Stimulated activated CD8-positive, alpha-beta memory T cell treated with anti-CD3 and anti-CD28 coated beads, Interleukin-12 subunit alpha, Interleukin-12 subunit beta, amount 100 ng/mL, for 4 hours (primary cell): ENCODE measurements at regions not wholly inside any gene's neighbourhood (a gene's known extent, or its start where the extent isn't known, plus 50 kb on each side); places are given as distances from the start of the nearest gene placed in this dataset.
"Not testable (repeated sequence)": the region's sequence is repeated elsewhere in the genome, so short reads cannot be mapped to it uniquely, and the experiment has no call there.

Experiments used
- DNase-seq: peaks from one replicate; pipeline ENCODE4 v3.0.0-alpha.2; 2020; ENCODE audit warnings: low read depth

DNA sequence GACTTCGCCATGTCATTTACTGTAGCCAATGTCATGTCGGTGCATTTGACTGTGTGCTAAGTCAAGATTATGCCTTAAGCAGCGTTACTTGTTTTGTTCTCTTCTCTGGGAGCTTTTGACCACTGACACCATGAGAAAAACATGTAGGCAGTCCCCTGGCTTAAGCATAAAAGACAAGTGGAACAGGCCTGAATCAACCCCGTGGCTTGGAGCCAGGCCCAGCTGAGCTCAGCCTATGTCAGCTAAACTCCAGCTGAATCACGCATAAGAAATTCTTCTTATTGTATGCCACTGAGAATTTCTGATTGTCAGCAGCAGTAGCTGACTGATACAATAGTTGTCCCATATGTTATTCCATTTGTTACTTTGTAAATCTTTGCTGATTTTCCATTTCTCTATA is 261.9 kb downstream of the CBLL2 start:
- DNase-seq = no peak

DNA sequence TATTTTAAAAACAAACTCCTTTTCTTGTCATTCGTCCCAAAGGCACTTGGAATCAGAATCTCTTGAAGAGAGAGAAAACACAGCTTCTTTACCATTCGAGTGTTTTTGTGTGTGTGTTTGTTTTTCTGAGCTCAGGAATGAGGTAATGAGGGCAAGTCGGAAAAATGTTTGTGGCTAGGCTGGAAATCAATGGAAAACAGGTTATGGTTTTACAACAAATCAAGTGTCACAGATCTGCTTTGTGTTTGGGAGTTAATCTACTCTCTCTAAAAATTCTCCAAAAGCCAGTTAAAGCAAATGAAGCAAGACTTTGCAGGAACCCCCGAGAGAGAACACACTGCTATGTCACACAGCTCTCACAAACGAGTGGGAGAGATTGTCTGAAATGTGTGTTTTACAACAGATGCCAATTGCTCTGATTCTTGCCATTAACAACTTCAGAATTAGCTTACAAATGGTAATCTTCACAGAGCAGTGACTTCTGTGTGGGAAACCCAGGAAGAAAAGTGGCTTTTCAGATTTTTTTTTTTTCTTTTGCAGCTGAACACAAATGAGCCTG is 264.1 kb downstream of the CBLL2 start:
- no peak for DNase-seq

DNA sequence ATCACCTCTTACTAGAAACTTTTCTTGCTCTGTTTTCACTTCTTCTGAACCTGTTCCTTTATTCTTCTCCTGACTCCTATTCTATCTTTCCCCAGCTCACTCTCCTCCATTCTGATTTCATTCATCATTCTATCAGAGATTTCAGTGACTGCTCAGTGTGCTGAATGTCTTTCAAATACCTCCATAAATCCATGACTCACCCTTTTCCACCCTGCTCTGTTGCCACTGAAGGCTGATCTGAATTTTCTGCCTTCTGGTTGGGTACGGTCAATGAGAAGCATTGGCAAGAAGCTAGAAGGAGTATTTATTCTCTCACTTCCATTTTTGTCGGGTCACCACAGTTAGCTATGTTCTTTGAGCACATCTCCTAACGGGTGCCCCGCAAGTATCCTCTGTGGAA is 265.9 kb downstream of the CBLL2 start:
- DNase-seq = no peak

DNA sequence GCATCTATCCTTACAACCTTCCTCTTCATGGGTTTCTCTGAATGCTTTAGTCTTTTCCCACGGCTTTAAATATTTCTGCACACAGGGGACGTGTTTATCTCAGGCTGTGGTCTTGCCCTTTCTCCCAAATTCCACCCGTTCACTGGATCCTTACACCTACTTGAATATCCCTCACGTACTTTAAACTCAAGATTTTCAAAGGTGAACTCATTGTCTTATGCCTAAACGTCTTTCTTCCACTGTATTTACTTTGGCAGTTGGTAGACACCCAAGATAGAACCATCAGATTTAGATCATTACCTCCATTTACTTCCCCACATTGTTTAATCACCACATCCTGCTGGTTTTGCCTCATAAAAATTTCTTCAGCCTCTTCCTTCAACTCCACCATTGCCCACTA is 269.2 kb downstream of the CBLL2 start:
- DNase-seq = no peak

DNA sequence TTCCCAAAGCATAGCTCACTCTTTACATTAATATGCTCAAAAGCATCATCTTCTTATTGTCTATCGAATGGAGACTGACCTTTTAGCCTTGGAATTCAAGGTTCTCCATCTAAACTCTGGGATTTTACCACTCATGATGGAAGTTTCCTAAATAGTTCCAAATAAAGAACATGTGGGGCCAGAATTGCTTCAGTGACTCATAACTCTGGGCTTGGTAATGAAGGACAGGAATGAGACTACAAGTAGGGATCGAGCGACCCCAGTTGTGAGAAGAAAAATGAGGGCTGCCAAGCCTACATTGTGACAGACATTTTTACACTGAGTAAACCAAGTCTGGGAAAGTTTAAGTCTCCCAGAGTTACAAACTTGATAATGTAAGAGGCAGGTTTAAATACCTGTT is 269.9 kb downstream of the CBLL2 start:
- no peak for DNase-seq

DNA sequence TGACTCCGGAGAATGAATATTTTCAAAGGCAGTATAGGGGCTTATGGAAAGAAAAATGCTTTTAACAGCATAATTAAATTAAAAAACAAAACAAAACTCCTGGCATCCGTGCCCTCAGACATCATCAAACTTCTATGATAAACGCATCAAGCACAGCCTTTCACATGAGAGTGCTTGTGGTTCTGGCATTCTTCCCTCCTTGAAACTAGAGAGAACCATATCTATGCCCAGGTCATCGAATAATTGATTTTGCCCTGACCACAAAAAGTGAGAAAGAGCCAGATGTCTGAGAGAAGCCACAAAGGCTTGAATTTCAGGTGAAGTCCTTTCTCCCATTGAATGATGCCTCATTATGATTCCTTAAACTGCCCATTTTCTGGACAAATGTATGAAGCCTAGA is 286.8 kb downstream of the CBLL2 start:
- no peak for DNase-seq

DNA sequence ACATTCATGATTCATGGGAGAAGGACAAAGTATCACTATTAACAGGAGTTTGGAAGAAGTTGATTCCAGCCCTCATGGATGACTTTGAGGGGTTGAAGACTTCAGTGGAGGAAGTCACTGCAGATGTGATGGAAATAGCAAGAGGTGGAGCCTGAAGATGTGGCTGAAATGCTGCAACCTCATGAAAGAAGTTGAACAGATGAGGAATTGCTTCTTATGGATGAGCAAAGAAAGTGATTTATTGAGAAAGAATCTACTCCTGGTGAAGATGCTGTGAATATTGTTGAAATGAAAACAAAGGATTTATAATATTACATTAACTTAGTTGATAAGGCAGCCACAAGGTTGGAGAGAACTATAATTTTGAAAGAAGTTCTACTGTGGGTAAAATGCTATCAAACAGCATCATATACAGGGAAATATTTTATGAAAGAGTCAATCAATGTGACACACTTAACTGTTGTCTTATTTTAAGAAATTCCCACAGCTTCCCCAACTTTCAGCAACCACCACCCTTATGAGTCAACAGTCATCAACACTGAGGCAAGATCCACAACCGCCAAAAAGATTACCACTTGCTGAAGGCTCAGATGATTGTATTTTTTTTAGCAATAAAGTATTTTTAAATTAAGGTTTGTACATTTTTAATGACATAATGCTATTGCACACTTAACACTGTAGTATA is 302.6 kb downstream of the CBLL2 start:
- no peak for DNase-seq

DNA sequence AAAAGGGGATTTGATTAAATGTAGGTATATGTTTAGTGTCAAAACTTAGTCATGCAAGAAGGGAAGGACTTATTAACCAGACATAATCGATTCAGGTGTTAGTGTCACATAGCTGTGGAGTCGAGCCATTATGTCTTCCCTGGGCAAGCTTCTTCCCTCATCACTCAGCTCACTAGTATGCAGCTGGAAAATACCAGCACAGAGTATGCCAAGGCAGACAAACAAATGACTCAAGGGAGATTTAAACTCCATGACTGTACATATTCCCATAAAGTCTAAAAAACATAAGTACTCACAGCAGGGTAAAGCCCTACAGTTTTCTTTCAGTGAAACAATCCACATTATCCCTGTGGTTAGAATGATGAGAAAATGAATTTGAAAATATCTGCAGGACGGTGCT is 304.5 kb downstream of the CBLL2 start:
- DNase-seq = no peak

DNA sequence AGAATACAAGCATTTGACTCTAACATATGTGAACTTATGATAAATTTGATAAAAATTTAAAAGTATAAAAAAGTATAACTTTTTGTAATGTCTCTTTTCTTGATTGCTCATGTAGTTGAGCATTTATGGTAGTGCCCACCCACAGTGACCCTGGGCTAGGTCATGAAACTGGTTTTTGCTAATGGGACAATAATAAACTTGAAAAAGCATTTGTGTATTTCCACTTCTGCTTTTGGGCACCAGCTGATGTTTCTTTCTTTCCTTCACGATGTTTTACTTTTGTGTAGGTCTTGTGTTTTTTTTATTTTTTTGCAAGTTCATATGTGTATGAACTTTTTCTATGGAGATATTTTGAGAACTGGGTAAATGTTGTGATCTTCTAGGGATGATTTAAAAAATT is 313.1 kb downstream of the CBLL2 start:
- DNase-seq = no peak

DNA sequence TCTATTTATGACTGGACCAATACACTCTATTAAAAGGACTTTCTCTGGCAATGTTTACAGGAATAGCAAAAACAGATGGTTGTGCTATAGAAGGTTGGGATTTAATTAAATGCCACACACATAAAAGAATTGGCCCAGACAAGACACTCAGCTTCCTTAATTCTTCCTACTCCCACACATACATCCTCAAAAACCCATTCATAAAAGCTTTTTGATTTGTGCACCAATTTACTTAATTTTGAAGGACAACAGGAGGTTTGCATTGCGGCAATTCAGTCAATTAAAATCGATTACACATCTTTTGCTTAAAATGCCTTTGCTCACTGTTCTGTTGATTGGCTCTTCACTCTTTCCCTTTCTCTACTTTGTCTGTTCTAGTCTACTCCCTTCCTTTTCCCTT is 317.1 kb downstream of the CBLL2 start:
- DNase-seq = no peak

DNA sequence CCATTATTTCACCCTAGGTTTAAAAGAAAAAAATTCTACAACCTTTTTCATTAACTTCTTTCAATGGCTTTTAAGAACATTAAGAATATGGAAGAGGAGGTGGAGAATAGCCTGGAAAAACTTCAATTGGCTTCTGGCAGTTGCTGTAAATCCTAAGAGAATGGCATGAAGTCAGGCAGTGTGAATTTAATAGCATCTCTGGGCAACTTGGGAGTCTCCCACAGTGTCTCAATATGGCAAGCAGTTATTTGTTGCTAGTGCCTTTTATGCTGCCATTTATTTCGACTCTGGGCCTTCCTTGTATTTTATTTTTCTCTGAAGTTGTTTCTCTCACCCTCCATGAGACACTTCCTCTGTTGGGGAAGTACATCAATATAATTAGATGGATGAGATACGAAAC is 322.1 kb downstream of the CBLL2 start:
- DNase-seq = no peak

DNA sequence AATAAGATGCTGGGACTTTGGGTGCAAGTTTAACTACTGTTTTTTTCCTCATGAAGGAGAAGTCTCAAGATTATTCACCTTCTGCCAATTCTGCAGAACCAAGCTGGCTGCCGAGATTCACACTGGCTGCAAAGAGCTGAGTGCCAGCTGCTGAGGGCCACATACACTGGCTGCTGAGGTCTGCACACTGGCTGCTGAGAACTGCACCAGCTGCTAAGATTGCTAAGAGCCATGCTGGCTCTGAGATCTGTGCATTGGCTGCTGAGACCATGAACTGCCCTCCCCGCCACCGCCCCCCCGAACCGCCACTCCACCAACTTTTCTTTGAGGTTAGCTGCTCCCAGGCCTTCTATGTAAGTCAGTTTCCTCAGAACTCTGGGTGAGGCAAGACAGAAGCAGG is 330.3 kb downstream of the CBLL2 start:
- DNase-seq = no peak

DNA sequence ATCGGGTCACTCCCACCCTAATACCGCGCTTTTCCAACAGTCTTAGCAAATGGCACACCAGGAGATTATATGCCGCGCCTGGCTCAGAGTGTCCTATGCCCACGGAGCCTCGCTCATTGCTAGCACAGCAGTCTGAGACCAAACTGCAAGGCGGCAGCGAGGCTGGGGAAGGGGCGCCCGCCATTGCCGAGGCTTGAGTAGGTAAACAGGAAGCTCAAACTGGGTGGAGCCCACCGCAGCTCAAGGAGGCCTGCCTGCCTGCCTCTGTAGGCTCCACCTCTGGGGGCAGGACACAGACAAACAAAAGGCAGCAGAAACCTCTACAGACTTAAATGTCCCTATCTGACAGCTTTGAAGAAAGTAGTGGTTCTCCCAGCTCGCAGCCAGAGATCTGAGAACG is 336.7 kb downstream of the CBLL2 start:
- DNase-seq = not testable (repeated sequence)

DNA sequence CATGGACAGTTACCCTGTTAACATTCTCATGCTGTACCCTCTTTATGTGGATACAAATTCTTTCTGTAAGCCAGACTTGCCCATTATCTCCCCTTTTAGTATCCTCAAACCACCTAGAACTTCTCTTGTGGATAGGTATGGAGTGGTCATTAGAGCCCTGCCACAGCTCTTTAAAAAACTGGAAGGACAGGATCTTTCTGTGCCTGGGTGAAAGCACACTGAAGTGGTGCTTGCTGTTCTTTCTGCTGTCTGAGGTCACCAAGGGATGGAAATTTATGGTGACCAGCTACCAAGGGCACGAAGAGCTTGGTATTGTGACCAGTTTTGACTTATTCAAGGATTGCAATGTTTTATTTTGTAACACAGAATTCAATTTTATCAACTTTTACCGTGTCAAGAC is 344.2 kb downstream of the CBLL2 start:
- no peak for DNase-seq

DNA sequence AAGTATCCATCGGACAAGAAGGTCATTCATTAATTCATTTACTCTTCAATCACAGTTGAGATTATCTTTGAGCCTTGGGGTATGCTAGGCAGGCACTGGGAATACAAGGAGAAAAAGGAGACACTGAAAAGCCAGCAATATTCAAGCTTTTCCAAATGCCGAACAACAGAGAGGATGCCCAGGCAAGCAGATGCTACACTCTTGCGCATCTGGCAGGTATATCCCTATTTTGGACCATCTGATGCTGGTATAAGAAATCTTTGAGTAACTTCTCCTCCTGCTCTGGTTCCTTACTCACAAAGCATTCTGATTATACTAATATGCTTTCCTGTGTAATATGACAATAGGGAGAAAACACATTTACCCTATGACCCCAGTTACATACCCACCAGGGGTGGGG is 354.9 kb downstream of the CBLL2 start:
- no peak for DNase-seq

DNA sequence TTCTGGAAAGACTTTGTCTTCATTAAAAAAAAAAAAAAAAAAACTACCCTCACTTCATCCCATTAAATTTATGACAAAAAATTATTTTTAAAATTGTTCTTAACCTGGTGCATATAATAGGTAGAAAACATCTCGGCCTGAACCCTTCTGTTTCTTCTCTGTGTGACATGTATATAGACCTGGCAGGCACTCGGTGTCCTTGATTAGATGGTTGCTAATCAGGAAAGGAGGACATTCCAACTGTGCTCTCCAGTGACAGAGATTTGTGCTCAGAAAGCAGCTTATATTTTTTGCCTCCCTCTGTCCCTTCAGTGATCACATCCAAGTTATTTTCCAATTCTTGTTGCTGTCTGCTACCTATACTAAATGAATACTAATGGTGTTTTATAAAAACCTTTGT is 355.6 kb downstream of the CBLL2 start:
- DNase-seq = no peak

DNA sequence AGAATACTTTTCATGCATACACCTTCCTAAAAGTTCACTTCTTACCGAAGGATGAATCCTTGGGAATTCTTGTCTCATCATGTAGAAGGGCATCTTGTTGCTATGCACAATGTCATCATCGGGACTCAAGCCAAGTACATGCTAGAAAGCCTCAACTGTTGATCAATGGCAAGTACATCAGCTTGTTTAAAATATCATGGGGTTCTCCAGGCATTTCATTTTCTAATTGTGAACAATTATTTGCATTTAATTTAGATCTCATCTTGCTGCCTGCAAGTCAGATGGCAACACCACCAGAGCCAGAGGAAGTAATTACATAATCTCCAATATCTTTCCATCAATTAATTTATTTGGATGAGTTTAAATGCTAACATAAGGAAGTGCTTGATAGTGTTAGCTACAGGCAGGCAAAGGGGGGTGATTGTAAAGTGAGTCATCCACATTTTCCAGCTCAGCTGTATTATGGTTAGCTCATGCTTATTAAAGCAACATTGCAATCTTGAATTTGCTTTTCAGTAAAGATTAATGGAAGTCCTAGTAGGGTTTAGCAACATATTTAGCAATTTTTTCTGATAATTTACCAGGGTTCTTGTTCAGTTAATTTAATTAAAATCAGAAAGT is 356.5 kb downstream of the CBLL2 start:
- no peak for DNase-seq

DNA sequence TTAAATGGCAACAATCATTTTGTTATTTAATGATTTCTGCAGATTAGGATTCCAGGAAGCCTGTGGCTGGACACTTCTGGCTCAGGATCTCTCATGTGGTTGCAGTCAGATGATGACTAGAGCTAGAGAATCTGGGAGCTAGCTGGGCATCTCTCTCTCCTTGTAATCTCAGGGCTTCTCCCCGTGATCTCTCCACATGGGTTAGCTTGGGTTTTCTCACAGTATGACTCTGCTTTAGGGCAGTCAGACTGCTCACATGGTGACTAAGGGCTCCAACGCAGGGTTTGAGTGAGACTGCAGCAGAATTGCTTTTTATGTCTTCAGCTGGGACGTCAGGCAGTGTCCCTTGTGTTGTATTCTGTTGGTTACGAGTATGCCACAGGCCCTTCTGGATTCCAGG is 361.4 kb downstream of the CBLL2 start:
- no peak for DNase-seq

DNA sequence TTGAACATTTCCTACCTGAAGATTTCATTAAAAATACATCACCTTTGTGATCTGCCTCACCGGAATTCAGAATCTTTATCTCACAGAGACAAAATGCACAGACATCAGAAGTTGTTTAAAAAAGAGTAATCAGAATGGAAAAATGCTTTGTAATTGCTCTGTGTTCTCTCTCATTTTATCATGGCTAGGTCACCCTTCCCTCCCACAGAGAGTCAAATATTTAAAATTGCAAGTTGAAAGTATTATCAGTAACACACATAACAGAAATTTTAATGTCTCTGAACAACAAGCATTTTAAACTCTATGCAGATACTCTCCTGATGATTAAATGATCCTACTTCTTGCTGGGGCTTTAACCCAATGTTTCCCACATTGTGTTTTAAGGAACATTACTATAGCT is 362.0 kb downstream of the CBLL2 start:
- DNase-seq = no peak

DNA sequence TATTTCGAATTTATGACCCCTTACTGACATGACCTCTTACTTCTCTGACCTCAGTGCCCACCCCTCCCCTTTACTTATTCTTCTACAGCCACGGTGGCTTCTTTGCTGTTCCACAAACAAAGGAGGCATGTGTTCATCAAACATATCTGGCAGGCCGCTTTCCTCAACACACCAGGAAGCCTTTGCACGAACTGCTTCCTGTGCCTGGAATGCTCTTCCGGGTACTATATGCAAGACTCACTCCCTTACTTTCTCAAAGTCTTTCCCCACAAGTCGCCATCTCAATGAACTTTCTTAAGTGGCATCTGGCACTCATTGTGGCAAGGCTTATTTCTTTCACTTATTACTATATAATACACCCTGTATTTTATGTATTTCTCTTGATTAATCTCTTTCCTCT is 351.5 kb upstream of the DDX53 start:
- no peak for DNase-seq

DNA sequence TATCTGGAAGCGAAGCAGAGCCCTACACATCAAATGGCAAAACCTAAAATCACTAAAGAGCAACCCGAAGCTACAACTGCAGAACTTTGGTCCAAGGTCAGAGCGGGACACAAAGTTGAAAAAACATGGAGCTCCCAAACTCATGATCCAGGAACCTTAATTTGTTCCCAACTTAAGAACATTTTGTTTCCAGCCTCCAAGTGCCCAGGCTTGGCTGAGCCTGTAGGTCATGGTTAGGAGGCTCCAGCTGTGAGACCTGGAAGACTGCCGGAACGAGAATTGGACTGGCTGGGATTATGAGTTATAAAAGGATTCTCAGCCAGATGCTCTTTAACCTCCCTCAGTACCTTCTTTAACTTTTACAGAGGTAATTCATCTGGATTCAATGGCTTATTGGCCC is 349.1 kb upstream of the DDX53 start:
- DNase-seq = no peak

DNA sequence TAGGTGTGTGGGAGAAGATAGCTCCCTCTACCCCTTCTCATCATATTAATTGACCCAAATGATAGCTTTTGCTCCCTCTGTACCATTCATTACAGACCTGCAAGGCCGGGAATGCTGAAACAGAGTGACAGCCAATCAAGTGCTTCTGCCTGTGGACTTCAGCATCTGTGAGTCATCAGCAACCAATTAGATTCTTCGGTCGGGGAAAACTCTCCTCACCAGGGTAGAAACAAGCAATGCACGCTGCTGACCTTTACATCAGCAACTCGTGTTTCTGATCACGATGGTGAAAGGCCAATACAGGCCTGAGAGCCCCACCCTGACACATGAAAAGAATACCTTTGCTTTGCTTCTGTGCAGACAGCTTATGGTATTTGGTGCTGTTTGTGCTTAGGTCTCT is 347.2 kb upstream of the DDX53 start:
- DNase-seq = no peak

DNA sequence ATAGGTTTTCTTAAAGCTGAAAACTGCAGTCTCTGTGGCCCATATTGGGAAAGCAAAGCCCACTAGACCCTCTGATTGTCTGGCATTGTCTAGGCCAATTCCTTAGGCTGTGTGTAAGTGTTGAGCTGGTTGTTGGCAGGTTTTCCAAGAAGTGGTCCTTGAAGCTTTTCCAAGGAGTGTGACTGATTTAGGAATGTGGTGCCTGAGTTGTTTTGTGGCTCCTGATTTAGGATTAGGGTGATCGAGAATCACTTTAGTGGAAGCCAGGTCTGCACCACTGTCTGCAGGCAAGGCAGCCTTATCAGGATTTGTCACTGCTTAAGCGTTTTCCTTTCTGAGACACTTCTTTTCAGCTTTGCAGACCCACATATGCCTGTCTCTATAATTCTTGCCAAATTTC is 339.0 kb upstream of the DDX53 start:
- DNase-seq = no peak

DNA sequence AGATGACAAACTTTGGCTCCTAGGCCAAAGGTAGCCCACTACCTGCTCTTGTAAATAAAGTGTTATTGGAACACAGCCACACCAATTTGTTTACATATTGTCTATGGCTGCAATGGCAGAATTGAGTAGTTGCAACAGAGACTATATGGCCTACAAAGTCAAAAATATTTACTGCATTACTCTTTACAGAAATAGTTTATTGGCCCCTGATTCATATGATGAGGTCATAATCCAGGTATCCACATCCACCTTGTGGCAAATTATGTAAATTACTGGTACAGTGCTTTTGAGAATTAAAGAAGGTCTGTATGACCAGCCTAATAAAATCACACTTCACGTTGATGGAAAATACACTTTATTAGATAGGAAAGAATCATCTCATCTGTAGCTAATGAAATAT is 337.0 kb upstream of the DDX53 start:
- no peak for DNase-seq
